ENCODE measurements at regions not wholly inside any gene's neighbourhood (a gene's known extent, or its start where the extent isn't known, plus 50 kb on each side); places are given as distances from the start of the nearest gene placed in this dataset.

DNA sequence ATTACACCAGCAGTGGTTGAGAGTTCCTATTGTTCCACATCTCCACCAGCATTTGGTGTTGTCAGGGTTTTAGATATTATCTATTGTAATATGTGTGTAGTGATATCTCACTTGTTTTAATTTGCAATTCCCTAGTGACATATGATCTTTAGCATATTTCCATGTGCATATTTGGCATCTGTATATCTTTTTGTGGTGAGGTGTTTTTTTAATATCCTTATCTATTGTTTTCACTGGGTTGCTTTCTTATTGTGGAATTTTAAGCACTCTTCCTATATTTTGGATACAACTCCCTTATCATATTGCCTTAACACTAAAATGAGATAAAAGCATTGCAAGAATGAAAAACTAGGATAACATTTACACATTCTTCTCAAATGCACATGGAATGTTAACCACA lies 453.9 kb upstream of the FSIP2 start:
- TF ChIP-seq POLR2A (IDR thresholded peaks at IDR 0.05; ENCODE audit: low read depth, low read length) (no peak), POLR2AphosphoS5 (IDR thresholded peaks at IDR 0.05; ENCODE audit: low read depth, low read length) (no peak), TAF1 (IDR thresholded peaks at IDR 0.05; ENCODE audit: borderline replicate concordance, low read depth, low read length) (no peak)

Measured in GM12892 (cell line).